ENCODE measurements at regions not wholly inside any gene's neighbourhood (a gene's known extent, or its start where the extent isn't known, plus 50 kb on each side); places are given as distances from the start of the nearest gene placed in this dataset.
"Not testable (repeated sequence)": the region's sequence is repeated elsewhere in the genome, so short reads cannot be mapped to it uniquely, and the experiment has no call there.

GRCh38 chr13:18248533-18249240 lies 932.9 kb downstream of the TUBA3C start:
- DNase-seq (ENCODE audit: low read depth in 4 of 4, low spot score in 2 of 4) = not testable (repeated sequence)

- DNase-seq (ENCODE audit: low read depth in 4 of 4, low spot score in 2 of 4) = not testable (repeated sequence)
Observed at GRCh38 chr13:18240086-18240485, 941.5 kb downstream of the TUBA3C start.

- not testable (repeated sequence) for DNase-seq (ENCODE audit: low read depth in 4 of 4, low spot score in 2 of 4)
Observed at GRCh38 chr13:18238586-18238985, 943.0 kb downstream of the TUBA3C start.

GRCh38 chr13:18236528-18236815 lies 945.2 kb downstream of the TUBA3C start:
- no peak for DNase-seq (ENCODE audit: low read depth in 4 of 4, low spot score in 2 of 4)

GRCh38 chr13:18235756-18236527 lies 945.7 kb downstream of the TUBA3C start:
- no peak for DNase-seq (ENCODE audit: low read depth in 4 of 4, low spot score in 2 of 4)

GRCh38 chr13:18235172-18235571 lies 946.5 kb downstream of the TUBA3C start:
- DNase-seq (ENCODE audit: low read depth in 4 of 4, low spot score in 2 of 4) = no peak

- not testable (repeated sequence) for DNase-seq (ENCODE audit: low read depth in 4 of 4, low spot score in 2 of 4)
Observed at GRCh38 chr13:18234451-18234850, 947.2 kb downstream of the TUBA3C start.

- DNase-seq (ENCODE audit: low read depth in 4 of 4, low spot score in 2 of 4) = no peak
Observed at GRCh38 chr13:18233783-18234299, 947.8 kb downstream of the TUBA3C start.

- DNase-seq (ENCODE audit: low read depth in 4 of 4, low spot score in 2 of 4) = no peak
Observed at GRCh38 chr13:18232994-18233782, 948.4 kb downstream of the TUBA3C start.

- DNase-seq (ENCODE audit: low read depth in 4 of 4, low spot score in 2 of 4) = no peak
Observed at GRCh38 chr13:18232298-18232993, 949.2 kb downstream of the TUBA3C start.

GRCh38 chr13:18224411-18224810 lies 957.2 kb downstream of the TUBA3C start:
- DNase-seq (ENCODE audit: low read depth in 4 of 4, low spot score in 2 of 4) = not testable (repeated sequence)

- not testable (repeated sequence) for DNase-seq (ENCODE audit: low read depth in 4 of 4, low spot score in 2 of 4)
Observed at GRCh38 chr13:18214689-18215088, 966.9 kb downstream of the TUBA3C start.

GRCh38 chr13:18213511-18213910 lies 968.1 kb downstream of the TUBA3C start:
- not testable (repeated sequence) for DNase-seq (ENCODE audit: low read depth in 4 of 4, low spot score in 2 of 4)

- peak in 1 of 4 donors; percentile 1 for DNase-seq (ENCODE audit: low read depth in 4 of 4, low spot score in 2 of 4)
Observed at GRCh38 chr13:18212873-18213272, 968.8 kb downstream of the TUBA3C start.

GRCh38 chr13:18211752-18212560 lies 969.7 kb downstream of the TUBA3C start:
- DNase-seq (ENCODE audit: low read depth in 4 of 4, low spot score in 2 of 4) = peak in 3 of 4 donors; percentile 18 to 81 (median 22)

GRCh38 chr13:18204614-18205178 lies 976.9 kb downstream of the TUBA3C start:
- not testable (repeated sequence) for DNase-seq (ENCODE audit: low read depth in 4 of 4, low spot score in 2 of 4)

GRCh38 chr13:18195365-18195678 lies 986.3 kb downstream of the TUBA3C start:
- DNase-seq (ENCODE audit: low read depth in 4 of 4, low spot score in 2 of 4) = not testable (repeated sequence)

- not testable (repeated sequence) for DNase-seq (ENCODE audit: low read depth in 4 of 4, low spot score in 2 of 4)
Observed at GRCh38 chr13:18194631-18195364, 986.8 kb downstream of the TUBA3C start.

GRCh38 chr13:18194104-18194503 lies 987.5 kb downstream of the TUBA3C start:
- not testable (repeated sequence) for DNase-seq (ENCODE audit: low read depth in 4 of 4, low spot score in 2 of 4)
